Colon (tissue), 2 donors: ENCODE measurements at regions not wholly inside any gene's neighbourhood (a gene's known extent, or its start where the extent isn't known, plus 50 kb on each side); places are given as distances from the start of the nearest gene placed in this dataset.
"Not testable (repeated sequence)": the region's sequence is repeated elsewhere in the genome, so short reads cannot be mapped to it uniquely, and the experiment has no call there.

Experiments used
- FAIRE-seq: peaks from 2 replicates; lab custom pipeline; 2012; peaks lifted over from hg19 to GRCh38; lab: Jason Lieb, UNC
- donor health status: control.
- donor health status: control.

DNA sequence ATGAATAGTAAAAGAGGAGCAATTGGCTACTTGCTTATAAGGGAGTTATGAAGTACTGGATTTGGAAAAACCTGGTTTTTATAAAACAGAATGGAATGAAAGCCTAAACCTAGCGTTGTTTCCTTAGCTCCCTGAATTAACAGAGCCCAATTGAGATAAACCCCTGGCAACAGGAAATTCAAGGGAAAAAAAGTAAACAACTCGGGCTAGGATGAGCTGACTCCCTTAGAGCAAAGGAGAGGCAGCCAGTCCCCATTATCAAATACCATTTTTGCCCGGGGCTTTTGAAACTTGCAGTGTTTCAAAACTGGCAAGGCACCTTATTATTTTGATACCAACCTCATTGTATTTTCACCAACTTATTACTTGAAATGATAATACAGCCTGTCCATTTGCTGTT lies 587.5 kb downstream of the CD109 start:
- FAIRE-seq: no peak

DNA sequence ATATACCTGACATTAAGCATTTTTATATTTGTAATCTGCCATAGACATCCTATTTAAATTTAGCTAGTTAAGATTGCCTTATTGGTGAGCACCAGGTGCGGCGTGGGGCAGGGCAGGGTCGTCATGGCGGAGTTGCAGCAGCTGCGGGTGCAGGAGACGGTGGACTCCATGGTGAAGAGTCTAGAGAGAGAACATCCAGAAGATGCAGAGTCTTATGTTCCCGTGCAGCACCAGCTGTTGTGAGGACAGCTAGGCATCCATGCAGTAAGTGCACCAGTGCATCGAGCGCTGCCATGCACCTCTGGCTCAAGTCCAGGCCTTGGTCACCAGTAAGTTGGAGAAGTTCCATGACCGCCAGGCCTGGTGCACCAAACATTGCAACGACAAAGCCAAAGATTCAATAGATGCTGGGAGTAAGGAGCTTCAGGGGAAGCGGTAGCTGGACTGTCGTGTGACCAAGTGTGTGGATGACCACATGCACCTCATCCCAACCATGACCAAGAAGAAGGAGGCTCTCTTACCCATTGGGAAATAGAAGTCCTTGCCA lies 586.2 kb downstream of the CD109 start:
- no peak for FAIRE-seq

GRCh38 chr6:74280130-74280692 lies 584.2 kb downstream of the CD109 start:
- FAIRE-seq: no peak

DNA sequence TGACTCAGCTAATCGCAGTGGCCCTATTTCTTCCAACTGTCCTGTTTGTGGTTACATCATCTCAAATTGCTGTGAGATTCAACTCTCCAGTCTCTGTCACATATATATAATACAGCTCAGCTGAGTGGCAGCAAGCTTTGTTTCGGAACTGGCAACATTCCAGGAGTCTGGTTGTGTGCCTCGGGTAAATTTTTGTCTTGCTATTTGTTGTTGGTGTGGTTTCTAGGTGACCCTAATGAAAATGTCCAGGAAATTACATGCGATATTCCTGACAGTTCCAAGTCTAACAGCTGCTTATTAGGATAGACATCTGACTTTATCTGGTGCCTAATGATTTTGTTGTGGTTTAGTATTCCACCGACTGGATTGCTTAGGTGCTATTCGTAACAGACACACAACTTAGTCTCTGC lies 581.8 kb downstream of the CD109 start:
- FAIRE-seq: no peak

GRCh38 chr6:74273541-74273940 lies 577.5 kb downstream of the CD109 start:
- FAIRE-seq: no peak

DNA sequence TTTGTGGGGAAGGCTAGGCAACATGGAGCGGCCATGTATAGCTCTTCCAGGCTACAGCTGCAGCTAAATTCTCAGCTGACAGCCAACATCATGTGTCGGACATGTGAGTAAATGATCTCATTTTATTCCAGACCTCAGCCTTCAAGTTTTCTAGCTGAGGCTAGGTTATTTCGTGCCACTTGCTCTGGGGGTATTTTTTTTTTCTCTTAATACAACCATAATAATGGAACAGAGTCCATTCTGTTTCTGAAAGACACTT lies 573.5 kb downstream of the CD109 start:
- FAIRE-seq: no peak

GRCh38 chr6:74268815-74269599 lies 573.0 kb downstream of the CD109 start:
- FAIRE-seq: no peak

DNA sequence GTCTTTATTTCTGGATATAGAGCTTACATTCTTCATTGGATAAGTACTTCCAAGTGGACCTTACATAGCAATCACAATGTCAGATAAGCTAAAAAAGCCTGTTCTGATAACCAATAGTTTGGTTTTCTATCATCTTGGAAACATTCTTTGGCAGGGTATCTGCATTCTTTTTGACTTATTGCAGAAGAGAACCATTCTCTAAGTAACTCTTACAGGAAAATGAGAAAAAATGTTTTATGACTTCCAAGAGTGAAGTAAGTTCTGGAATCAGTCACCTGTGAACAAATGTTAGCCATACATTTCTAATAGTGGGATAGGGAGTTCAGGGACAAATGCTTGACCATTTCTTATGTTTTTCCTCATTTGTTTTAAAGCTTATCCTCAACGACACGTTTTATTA lies 564.0 kb downstream of the CD109 start:
- FAIRE-seq: no peak

GRCh38 chr6:74256781-74257180 lies 560.8 kb downstream of the CD109 start:
- no peak for FAIRE-seq

DNA sequence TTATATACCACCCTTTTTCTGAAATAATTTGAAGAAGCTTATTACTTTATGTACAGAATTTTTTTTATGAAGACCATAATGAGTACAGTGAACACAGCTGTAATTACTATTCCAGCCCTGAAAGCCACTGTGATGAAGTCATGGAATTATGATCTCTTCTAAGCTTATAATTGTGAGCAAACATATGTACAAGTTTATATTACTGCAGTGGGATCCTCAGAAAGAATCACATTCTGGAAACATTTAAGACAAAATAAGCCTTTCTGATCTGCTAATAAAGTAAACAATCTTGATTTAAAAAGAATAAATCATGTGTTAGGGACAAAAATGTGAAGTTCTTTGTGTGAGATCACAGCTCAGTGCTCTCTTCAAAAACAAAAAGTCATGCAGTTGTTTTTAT lies 560.4 kb downstream of the CD109 start:
- FAIRE-seq: no peak

GRCh38 chr6:74255007-74255406 lies 559.0 kb downstream of the CD109 start:
- FAIRE-seq: not testable (repeated sequence)

DNA sequence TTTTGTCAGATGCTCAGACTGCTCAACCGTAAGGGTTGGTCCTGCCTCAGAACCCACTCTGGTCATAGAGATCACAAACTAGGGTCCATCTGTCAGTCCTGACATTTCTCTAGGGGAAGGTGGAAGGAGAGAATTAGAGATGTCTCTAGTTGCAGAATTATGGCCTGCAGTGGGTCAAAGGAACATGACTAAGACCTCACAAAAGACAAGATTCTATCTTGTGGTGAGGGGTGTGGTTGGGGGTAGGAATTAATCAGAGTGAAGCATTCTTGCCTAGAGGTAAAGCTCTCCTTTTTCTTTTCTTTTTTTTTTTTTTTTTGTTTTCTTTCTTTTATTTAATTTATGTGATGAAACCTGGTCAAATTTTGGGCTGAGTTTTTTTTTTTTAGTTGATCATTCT lies 558.1 kb downstream of the CD109 start:
- not testable (repeated sequence) for FAIRE-seq

- FAIRE-seq: no peak
These were observed 557.3 kb downstream of the CD109 start for GRCh38 chr6:74253261-74253660.

DNA sequence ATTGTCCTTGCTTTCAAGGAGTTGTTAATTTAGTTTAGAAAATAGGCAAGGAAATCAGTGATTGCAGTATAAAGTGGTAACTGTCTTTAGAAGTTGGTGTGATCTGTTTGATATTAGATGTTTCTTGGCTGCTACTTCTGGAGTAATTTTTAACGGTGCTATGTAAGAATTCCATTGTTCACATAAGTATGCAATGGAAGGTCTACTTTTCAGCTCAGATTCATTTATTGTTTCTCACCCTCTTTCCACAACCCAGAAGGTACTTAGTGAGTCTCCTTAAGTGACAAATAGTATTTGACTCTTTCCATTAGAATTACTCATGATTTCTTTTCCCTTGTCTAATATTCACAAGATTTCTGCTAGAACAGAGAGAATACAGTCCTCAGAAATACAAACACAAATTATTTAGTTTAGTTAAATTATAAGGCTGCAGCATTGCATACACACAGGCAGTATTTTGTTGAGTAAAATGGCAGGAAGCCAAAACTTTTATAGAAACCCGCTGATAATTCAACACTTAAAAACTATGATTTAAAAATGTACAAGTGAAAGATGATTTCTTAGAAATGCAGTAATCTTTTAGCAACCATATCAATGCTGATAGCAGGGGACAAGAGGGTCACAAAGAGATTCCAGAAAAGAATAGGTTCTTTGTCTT lies 554.3 kb downstream of the CD109 start:
- no peak for FAIRE-seq

- no peak for FAIRE-seq
These were observed 553.7 kb downstream of the CD109 start for GRCh38 chr6:74249658-74250057.

GRCh38 chr6:74248966-74249365 lies 553.0 kb downstream of the CD109 start:
- FAIRE-seq: no peak

GRCh38 chr6:74222768-74223333 lies 526.8 kb downstream of the CD109 start:
- FAIRE-seq: no peak

GRCh38 chr6:74213995-74214394 lies 518.0 kb downstream of the CD109 start:
- FAIRE-seq: no peak

- FAIRE-seq: no peak
These were observed 512.2 kb downstream of the CD109 start for GRCh38 chr6:74208239-74208638.

DNA sequence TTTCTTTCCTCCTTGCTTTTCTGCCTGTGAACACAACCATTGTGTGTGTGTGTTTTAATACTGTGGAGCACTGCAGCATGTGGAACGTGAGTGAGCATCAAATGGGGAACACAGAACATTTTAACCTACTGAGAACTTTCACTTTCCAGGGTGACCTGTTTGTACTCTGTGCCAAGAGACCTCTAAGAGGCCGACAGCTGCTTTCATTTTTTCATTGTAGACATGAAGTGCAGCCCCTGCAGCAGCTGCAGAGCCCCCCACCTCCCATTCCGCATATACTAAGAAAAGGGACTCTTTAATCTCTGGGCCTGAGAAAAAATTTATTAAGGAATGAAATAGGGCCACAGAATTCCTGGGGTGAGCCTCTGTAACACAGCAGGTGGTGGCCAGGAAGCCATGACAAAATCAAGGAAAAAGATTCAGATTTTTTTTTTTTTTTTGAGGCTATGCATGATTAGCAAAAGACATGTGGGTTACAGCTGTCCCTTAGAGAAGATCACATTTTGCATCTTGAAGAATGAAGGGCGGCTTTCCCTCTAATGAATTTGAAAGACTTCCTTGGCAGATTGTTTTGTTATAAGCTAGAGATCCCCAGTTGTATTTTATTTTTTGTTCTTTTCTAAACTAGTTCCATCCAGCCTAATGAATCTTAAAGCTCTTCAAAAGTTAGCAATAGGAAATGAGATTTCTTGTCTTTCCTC lies 503.4 kb downstream of the CD109 start:
- FAIRE-seq: no peak

DNA sequence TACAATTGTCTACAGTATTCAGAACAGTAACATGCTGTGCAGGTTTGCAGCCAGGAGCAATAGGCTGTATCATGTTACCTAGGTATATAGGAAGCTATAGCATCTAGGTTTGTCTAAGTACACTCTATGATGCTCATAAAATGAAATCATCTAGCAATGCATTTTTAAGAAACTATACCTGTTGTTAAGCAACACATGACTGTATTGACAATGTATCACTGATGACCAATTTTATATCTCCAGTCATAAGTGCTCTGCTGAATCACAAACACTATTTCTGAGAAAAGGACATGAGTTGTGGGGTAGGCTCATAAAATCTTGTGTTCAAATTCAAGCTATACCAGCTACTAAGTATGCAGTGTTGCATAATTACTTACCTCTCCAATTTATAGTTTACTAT lies 501.3 kb downstream of the CD109 start:
- FAIRE-seq: no peak

DNA sequence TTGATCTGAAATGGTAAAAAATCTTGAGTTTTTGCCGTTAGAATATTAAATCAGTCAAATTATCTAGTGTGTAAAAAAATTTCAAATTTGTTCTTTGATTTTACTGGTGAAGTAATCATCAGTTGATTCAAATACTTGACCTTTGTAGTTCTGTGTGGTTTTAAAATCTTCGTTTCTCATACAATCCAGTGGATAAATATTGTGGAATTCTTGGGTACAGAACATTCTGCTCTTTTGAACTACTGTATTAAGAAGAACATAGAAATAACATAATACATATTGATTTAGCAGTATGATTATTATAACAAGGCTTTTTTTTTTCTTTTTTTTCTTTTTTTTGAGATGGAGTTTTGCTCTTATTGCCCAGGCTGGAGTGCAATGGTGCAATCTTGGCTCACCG lies 491.8 kb downstream of the CD109 start:
- FAIRE-seq: no peak

DNA sequence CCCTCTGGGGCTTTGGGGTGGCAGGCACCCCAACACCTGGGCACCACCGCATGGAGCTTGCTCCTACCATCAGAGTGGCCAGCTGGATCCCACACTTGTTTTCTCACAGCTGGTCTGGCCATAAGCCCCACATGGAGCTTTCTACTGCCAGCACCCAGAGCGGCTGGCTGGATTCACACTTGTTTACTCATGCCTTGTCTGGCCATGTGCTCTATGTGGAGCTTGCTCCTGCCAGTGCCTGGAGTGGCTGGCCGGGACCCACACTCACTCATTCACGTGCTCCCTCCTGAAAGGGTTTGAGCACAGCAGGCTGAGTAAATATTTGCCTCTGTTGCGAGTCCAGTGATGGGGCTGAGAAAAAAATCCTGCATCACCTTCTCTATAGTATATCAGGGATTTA lies 487.0 kb downstream of the CD109 start:
- FAIRE-seq: no peak
